ENCODE measurements at regions not wholly inside any gene's neighbourhood (a gene's known extent, or its start where the extent isn't known, plus 50 kb on each side); places are given as distances from the start of the nearest gene placed in this dataset.

GRCh38 chr1:172748201-172748600 lies 89.3 kb downstream of the FASLG start:
- no peak for DNase-seq (ENCODE audit: low spot score in 2 of 2)
- H3K4me3 ChIP-seq (ENCODE audit: low read depth, poor library complexity, severe bottlenecking) = no peak overlapping the region
- intact Hi-C loops (cut with DNase I; ENCODE audit: low total_unique reads) = loop anchor here (5.0 kb wide), 1 partner anchor 449 kb away; no protein-coding TSS in a partner anchor
- TF ChIP-seq CTCF (IDR thresholded peaks at IDR 0.05) (no peak), POLR2A (IDR thresholded peaks at IDR 0.05) (no peak)
- WGBS, 2 donors = 95 to 98% methylated on average over 24 of the region's 24 CpGs

GRCh38 chr1:172751683-172752082 lies 92.8 kb downstream of the FASLG start:
- TF ChIP-seq POLR2A (IDR thresholded peaks at IDR 0.05) = no peak
- TF ChIP-seq CTCF (IDR thresholded peaks at IDR 0.05) = no peak
- H3K4me3 ChIP-seq (ENCODE audit: low read depth, poor library complexity, severe bottlenecking) = no peak overlapping the region
- no peak for DNase-seq (ENCODE audit: low spot score in 2 of 2)
- WGBS, 2 donors = 76 to 79% methylated on average over 1 of the region's 1 CpG
- intact Hi-C loops (cut with DNase I; ENCODE audit: low total_unique reads) = no loop called here

- WGBS, 2 donors = 54 to 57% methylated on average over 2 of the region's 2 CpGs
- intact Hi-C loops (cut with DNase I; ENCODE audit: low total_unique reads) = no loop called here
- TF ChIP-seq CTCF (IDR thresholded peaks at IDR 0.05) (no peak), POLR2A (IDR thresholded peaks at IDR 0.05) (no peak)
- DNase-seq (ENCODE audit: low spot score in 2 of 2) = no peak
- no peak overlapping the region for H3K4me3 ChIP-seq (ENCODE audit: low read depth, poor library complexity, severe bottlenecking)
Measured at GRCh38 chr1:172753964-172754363, 95.1 kb downstream of the FASLG start.

GRCh38 chr1:172754609-172755008 lies 95.7 kb downstream of the FASLG start:
- TF ChIP-seq CTCF (IDR thresholded peaks at IDR 0.05) (no peak), POLR2A (IDR thresholded peaks at IDR 0.05) (no peak)
- intact Hi-C loops (cut with DNase I; ENCODE audit: low total_unique reads) = no loop called here
- no peak for DNase-seq (ENCODE audit: low spot score in 2 of 2)
- no peak overlapping the region for H3K4me3 ChIP-seq (ENCODE audit: low read depth, poor library complexity, severe bottlenecking)
- WGBS, 2 donors = 71 to 82% methylated on average over 1 of the region's 1 CpG

- no peak for TF ChIP-seq CTCF (IDR thresholded peaks at IDR 0.05)
- TF ChIP-seq POLR2A (IDR thresholded peaks at IDR 0.05) = no peak
- no peak for DNase-seq (ENCODE audit: low spot score in 2 of 2)
- 86 to 90% methylated on average over 7 of the region's 7 CpGs for WGBS, 2 donors
- H3K4me3 ChIP-seq (ENCODE audit: low read depth, poor library complexity, severe bottlenecking) = no peak overlapping the region
- intact Hi-C loops (cut with DNase I; ENCODE audit: low total_unique reads) = no loop called here
Measured at GRCh38 chr1:172755099-172755498, 96.2 kb downstream of the FASLG start.

- intact Hi-C loops (cut with DNase I; ENCODE audit: low total_unique reads) = no loop called here
- TF ChIP-seq POLR2A (IDR thresholded peaks at IDR 0.05) (no peak), CTCF (IDR thresholded peaks at IDR 0.05) (no peak)
- 80 to 84% methylated on average over 4 of the region's 4 CpGs for WGBS, 2 donors
Measured at GRCh38 chr1:172756024-172756423, 97.1 kb downstream of the FASLG start.

More at GRCh38 chr1:172756024-172756423, 97.1 kb downstream of the FASLG start:
- H3K4me3 ChIP-seq (ENCODE audit: low read depth, poor library complexity, severe bottlenecking) = no peak overlapping the region
- DNase-seq (ENCODE audit: low spot score in 2 of 2) = no peak
